KBM-7 (cell line): ENCODE measurements at regions not wholly inside any gene's neighbourhood (a gene's known extent, or its start where the extent isn't known, plus 50 kb on each side); places are given as distances from the start of the nearest gene placed in this dataset.
"Not testable (repeated sequence)": the region's sequence is repeated elsewhere in the genome, so short reads cannot be mapped to it uniquely, and the experiment has no call there.

Experiments
- DNase-seq: peaks from one replicate; pipeline ENCODE4 v3.0.0-alpha.2; 2015
- in situ Hi-C: fragments of 300-500 bp; cut with MboI; formaldehyde crosslinking; loops from 2 replicates; pipeline ENCODE4 v1.14.3; 2020; ENCODE audit warnings: low sequenced_read_pairs, low pct_unique_long_range_greater_than_20kb, mixed read lengths

GRCh38 chr5:108696951-108697715 lies 50.6 kb upstream of the FER start:
- DNase-seq = no peak

DNA sequence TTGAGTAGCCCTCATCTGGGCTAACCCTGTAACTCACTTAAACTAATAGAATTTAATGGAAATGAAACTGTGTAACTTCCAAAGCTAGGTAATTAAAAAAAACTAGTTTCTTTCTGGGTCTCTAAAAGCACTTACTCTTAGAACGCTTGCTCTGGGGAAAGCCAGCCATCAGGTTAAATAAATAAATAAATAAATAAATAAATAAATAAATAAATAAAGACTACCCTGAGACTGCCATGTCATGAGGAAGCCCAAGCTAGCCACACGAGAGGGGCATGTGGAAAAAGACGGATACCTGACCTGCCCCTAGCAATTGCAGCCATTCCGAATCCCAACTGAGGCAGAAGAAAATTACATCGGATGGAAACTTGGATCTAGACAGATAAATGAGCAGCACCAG lies 51.3 kb upstream of the FER start:
- DNase-seq = no peak
- in situ Hi-C loops = no loop called here

More at GRCh38 chr5:108696951-108697715, 50.6 kb upstream of the FER start:
- in situ Hi-C loops = no loop called here

GRCh38 chr5:108688485-108688884 lies 59.2 kb upstream of the FER start:
- in situ Hi-C loops = no loop called here
- no peak for DNase-seq

DNA sequence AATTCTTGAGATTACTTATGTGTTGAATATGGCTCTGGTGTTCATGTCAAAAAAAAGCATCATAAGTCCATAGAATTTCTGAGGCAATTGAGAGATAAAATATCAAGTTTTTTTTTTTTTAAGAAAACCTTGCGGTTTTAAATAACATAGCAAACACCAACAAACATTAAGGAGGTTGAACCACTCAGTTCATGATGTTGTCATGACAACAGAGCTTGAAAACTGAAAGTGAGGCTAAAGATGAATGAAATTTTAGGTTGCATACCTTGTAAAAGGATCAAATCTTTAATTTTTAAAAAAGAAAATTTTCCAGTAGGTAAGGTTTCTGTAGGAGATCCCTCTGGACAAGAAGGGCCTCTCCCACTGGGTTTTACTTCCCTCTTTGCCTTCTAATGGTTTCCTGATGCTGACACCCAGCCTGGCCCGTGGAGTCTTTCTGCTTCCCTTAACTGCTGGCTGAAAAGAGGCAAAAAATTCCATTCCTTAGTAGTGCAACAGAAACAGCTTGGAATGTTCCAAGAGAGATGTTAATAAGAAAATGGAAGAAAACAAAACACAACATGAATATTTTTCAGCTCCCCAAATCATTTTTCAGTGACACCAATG lies 60.0 kb upstream of the FER start:
- in situ Hi-C loops = no loop called here
- peak; percentile 35 for DNase-seq

GRCh38 chr5:108686676-108687075 lies 61.0 kb upstream of the FER start:
- in situ Hi-C loops = no loop called here
- no peak for DNase-seq

- DNase-seq, in situ Hi-C loops: not testable (repeated sequence)
Measured at GRCh38 chr5:108685448-108686216, 62.1 kb upstream of the FER start.

GRCh38 chr5:108681079-108681921 lies 66.4 kb upstream of the FER start:
- DNase-seq = peak; percentile 71
- in situ Hi-C loops = no loop called here

- in situ Hi-C loops = no loop called here
- no peak for DNase-seq
Measured at GRCh38 chr5:108678091-108678490, 69.6 kb upstream of the FER start.

DNA sequence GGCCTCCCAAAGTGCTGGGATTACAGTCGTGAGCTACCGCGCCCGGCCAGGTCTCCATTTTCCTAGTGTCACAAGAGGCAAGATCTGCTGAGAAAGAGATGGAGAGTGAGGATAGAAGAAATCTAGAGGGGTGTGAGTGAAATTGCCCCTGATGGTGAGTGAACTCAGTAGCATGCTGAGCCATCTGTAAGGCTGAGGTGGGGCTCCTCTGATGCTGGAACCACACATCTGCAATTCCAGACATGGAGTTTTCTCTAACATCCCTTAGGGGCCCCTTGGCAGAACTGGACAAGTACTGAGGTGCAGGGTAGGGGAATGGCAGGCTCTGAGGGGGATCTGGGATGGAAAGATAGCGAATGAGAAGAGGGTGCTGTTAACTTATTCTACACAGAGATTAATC lies 72.0 kb upstream of the FER start:
- in situ Hi-C loops = no loop called here
- DNase-seq = no peak

GRCh38 chr5:108672639-108673038 lies 75.1 kb upstream of the FER start:
- in situ Hi-C loops = no loop called here
- DNase-seq = no peak

GRCh38 chr5:108670591-108671289 lies 77.0 kb upstream of the FER start:
- DNase-seq = no peak
- in situ Hi-C loops = no loop called here

- DNase-seq = no peak
- in situ Hi-C loops = no loop called here
Measured at GRCh38 chr5:108669462-108669861, 78.2 kb upstream of the FER start.

DNA sequence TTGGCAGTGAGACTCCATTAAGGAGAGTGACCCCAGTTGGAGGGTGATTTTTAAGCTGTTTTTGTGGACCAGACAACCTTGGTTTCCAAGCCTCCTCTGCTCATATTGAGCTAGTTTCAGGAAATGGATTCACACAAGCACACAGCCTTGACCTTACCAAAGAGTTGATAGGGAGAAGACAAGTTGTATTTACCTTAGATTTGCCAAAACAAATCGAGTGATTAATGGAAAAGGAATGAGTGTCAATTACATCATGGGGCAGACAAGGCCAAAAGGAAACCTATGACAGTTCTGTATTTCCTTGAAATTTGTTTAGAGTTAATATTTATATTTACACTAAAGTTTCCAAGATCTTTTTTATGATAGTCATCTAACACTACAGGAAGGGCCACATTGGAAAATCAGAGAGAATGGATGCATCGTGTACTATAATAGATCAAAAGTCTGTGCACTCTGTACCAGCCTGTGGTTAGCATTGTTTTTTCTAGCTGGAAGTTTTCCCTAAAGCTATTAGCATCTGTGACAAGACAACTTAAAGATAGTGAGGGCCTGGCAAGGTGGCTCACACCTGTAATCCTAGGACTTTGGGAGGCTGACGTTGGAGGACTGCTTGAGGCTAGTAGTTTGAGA lies 86.0 kb upstream of the FER start:
- DNase-seq = no peak
- in situ Hi-C loops = no loop called here

DNA sequence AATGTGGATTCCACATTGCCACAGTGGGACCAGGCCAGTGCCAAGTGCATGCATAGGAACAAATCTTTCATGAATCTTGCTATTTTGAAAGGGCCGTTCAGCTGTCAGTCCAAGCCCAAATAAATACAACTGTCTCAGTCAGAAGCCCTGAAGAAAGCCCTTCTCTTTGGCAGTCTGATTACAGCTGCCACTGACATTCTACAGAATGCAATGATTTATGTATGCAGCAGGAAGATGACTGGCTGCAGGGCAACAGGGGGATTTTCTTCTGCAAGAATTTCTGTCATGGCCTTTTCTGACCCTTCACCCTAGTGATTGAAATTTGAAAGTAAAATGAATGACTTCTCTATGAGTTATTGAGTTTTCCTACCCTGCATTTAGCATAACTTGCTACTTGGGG lies 86.7 kb upstream of the FER start:
- in situ Hi-C loops = no loop called here

DNA sequence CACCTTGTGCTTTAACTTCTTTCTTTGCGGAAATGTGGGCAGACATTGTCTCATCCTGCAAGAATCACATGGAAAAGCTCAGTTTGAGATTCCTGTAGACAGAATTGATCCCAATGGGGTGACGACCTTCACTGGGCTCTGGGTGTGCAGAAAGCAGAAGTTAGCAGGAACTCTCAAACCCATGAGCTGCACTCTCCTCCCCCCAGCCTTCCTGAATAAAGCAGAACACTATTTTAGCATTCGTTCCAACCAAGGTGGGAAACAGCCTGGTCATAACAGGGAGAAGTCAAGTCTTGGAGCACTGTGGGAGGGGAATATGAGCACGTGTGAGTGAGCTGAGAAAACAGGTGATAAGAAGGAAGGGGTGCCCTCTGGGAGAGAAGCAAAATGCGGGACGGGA lies 87.4 kb upstream of the FER start:
- in situ Hi-C loops = no loop called here
- peak; percentile 60 for DNase-seq

More for the DNA sequence above, 86.7 kb upstream of the FER start:
- DNase-seq = no peak

GRCh38 chr5:108659531-108659930 lies 88.2 kb upstream of the FER start:
- no peak for DNase-seq
- in situ Hi-C loops = no loop called here

DNA sequence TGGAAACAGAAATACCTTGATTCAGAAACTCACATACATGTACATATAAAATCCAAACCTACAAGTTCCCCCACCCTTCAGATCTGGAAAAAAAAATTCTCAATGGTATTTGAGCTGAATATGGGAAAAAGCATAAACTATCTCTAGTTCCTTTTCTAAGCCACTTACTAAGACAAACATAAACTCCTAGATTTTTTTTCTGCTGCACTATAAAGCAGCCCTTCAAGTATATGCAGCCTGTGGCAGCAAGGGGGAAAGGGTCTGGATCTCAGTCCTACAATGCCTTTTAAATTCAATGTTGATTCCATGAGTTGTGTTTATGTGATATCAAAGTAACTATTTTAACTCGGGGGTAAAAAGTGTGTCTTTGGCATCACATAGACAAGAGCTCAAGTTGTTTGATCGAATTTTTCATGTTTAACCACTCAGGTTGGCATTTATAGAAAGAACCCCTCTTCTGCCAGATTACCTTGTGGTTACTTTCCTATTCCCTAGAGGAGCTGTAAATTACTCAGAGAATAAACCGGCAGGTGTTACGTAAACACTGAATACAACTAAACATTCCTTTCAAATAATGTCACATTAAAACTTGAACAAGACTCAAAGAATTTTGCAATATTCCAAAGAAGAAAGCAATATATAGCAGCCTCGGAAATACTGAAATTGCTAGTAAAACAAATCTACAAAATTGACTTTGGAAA lies 91.8 kb upstream of the FER start:
- in situ Hi-C loops = no loop called here
- DNase-seq = no peak

DNA sequence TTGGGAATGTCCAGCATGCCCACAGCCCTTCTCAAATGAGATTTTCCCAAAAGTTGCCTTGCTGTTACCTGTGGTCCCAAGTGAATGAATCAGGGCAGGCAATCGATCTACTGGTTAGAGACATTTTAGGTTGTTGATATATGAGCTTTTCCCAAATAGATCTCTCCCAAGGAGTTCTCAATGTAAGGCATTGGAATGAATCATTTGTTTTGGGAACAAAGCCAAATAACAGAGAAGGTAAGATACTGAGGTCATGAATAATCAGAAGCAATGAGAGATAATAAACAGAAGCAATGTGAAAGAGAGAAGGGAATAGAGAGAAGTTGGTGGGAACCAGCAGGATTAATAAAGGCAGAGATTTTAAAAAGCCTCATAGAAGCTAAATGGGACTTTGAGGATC lies 93.6 kb upstream of the FER start:
- DNase-seq = no peak
- in situ Hi-C loops = no loop called here
